Liver (tissue), 8 donors: ENCODE measurements at regions not wholly inside any gene's neighbourhood (a gene's known extent, or its start where the extent isn't known, plus 50 kb on each side); places are given as distances from the start of the nearest gene placed in this dataset.

Source experiments
- DNase-seq: peaks from one replicate; pipeline ENCODE4 v3.0.0-alpha.2; 2017; ENCODE audit warnings: low spot score
- H3K27ac ChIP-seq, 2 donors: one replicate each; pipeline ENCODE4 v1.7.0; 2013; ENCODE audit warnings: inconsistent platforms in 2 of 2, low read length in 2 of 2, control low read depth in 1 of 2, low read depth in 1 of 2, mild to moderate bottlenecking in 1 of 2
- H3K27me3 ChIP-seq, 4 donors: one replicate each; pipeline versions ENCODE4 v1.6.1 to v1.7.0; 2013; ENCODE audit warnings: low read length in 3 of 4, inconsistent platforms in 1 of 4, mild to moderate bottlenecking in 1 of 4, moderate library complexity in 1 of 4; ENCODE audit not compliant: control insufficient read depth in 4 of 4, insufficient read depth in 4 of 4
- H3K36me3 ChIP-seq, 4 donors: one replicate each; pipeline versions ENCODE4 v1.6.1 to v1.7.0; 2013; ENCODE audit warnings: low read length in 3 of 4, mild to moderate bottlenecking in 3 of 4, low read depth in 1 of 4, moderate library complexity in 1 of 4; ENCODE audit not compliant: control insufficient read depth in 4 of 4, insufficient read depth in 3 of 4
- H3K4me1 ChIP-seq, 4 donors: one replicate each; pipeline versions ENCODE4 v1.6.1 to v1.7.0; 2013; ENCODE audit warnings: low read length in 3 of 4, mild to moderate bottlenecking in 3 of 4, moderate library complexity in 1 of 4; ENCODE audit not compliant: control insufficient read depth in 4 of 4, insufficient read depth in 4 of 4
- H3K4me3 ChIP-seq, 3 donors: one replicate each; pipeline versions ENCODE4 v1.6.1 to v1.7.0; 2013; ENCODE audit warnings: low read length in 3 of 3, control low read depth in 1 of 3, low read depth in 1 of 3, mild to moderate bottlenecking in 1 of 3
- H3K9ac ChIP-seq, 2 donors: one replicate each; pipeline ENCODE4 v1.7.0; 2013; ENCODE audit warnings: low read length in 2 of 2, mild to moderate bottlenecking in 2 of 2, moderate library complexity in 2 of 2, control low read depth in 1 of 2, low read depth in 1 of 2
- H3K9me3 ChIP-seq, 4 donors: one replicate each; pipeline versions ENCODE4 v1.6.1 to v1.7.0; 2013; ENCODE audit warnings: low read length in 3 of 4; ENCODE audit not compliant: control insufficient read depth in 4 of 4
- EGR1 ChIP-seq, 2 donors: IDR thresholded peaks; 2 replicates each; pipeline ENCODE4 v1.6.1; 2016 to 2018; ENCODE audit warnings: antibody characterized with exemption in 2 of 2, low read depth in 2 of 2
- FOXA1 ChIP-seq: IDR thresholded peaks from 2 replicates; pipeline ENCODE4 v1.6.1; 2016; ENCODE audit warnings: antibody characterized with exemption
- FOXA2 ChIP-seq: IDR thresholded peaks from 2 replicates; pipeline ENCODE4 v1.6.1; 2016; ENCODE audit warnings: antibody characterized with exemption
- GABPA ChIP-seq, 2 donors: IDR thresholded peaks in 1 of 2; conservative IDR thresholded peaks in 1 of 2; 2 replicates each; pipeline ENCODE4 v1.6.1; 2016; ENCODE audit warnings: antibody characterized with exemption in 2 of 2, mild to moderate bottlenecking in 1 of 2, moderate library complexity in 1 of 2
- HNF4A ChIP-seq, 2 donors: conservative IDR thresholded peaks; 2 replicates each; pipeline ENCODE4 v1.6.1; 2016; ENCODE audit warnings: antibody characterized with exemption in 2 of 2, mild to moderate bottlenecking in 2 of 2
- HNF4G ChIP-seq: IDR thresholded peaks from 2 replicates; pipeline ENCODE4 v1.6.1; 2016; ENCODE audit warnings: antibody characterized with exemption
- JUND ChIP-seq, 2 donors: IDR thresholded peaks; 2 replicates each; pipeline ENCODE4 v1.6.1; 2016; ENCODE audit warnings: antibody characterized with exemption in 2 of 2
- NR2F2 ChIP-seq: IDR thresholded peaks from 2 replicates; pipeline ENCODE4 v1.6.1; 2016; ENCODE audit warnings: antibody characterized with exemption
- RAD21 ChIP-seq, 2 donors: IDR thresholded peaks; 2 replicates each; pipeline ENCODE4 v1.6.1; 2016; ENCODE audit warnings: antibody characterized with exemption in 2 of 2, mild to moderate bottlenecking in 2 of 2
- RXRA ChIP-seq, 2 donors: IDR thresholded peaks; 2 replicates each; pipeline ENCODE4 v1.6.1; 2017 to 2018; ENCODE audit warnings: antibody characterized with exemption in 2 of 2, mild to moderate bottlenecking in 1 of 2
- SP1 ChIP-seq: IDR thresholded peaks from 2 replicates; pipeline ENCODE4 v1.6.1; 2018; ENCODE audit warnings: antibody characterized with exemption, mild to moderate bottlenecking
- TAF1 ChIP-seq: conservative IDR thresholded peaks from 2 replicates; pipeline ENCODE4 v1.6.1; 2016; ENCODE audit warnings: antibody characterized with exemption, mild to moderate bottlenecking
- WGBS: extraction: QIAGEN DNeasy Blood & Tissue Kit; methylation state at CpG from one replicate; pipeline ENCODE4 v1.1.7; 2013; 5-methylcytosine and 5-hydroxymethylcytosine counted together
- TF ChIP-seq, protein P1 (sequence below): fragments of 150-350 bp; IDR thresholded peaks from 2 replicates; pipeline ENCODE4 v1.5.1; 2017; ENCODE audit warnings: improper control_type of control experiment, low read depth, low read length; ENCODE audit not compliant: missing input control
- TF ChIP-seq, protein P2 (sequence below): IDR thresholded peaks from 2 replicates; pipeline ENCODE4 v1.6.1; 2016; ENCODE audit warnings: antibody characterized with exemption
- TF ChIP-seq, protein P3 (sequence below): IDR thresholded peaks from 2 replicates; pipeline ENCODE4 v1.6.1; 2016; ENCODE audit warnings: antibody characterized with exemption
- TF ChIP-seq, protein P4 (sequence below): IDR thresholded peaks from 2 replicates; pipeline ENCODE4 v1.6.1; 2016; ENCODE audit warnings: antibody characterized with exemption, mild to moderate bottlenecking
- TF ChIP-seq, protein P5 (sequence below): IDR thresholded peaks from 2 replicates; pipeline ENCODE4 v1.6.1; 2016; ENCODE audit warnings: antibody characterized with exemption
- donor health status: healthy.
- donor health status: healthy.
- donor health status: healthy.
- donor health status: healthy.
- donor health status: healthy.

DNA sequence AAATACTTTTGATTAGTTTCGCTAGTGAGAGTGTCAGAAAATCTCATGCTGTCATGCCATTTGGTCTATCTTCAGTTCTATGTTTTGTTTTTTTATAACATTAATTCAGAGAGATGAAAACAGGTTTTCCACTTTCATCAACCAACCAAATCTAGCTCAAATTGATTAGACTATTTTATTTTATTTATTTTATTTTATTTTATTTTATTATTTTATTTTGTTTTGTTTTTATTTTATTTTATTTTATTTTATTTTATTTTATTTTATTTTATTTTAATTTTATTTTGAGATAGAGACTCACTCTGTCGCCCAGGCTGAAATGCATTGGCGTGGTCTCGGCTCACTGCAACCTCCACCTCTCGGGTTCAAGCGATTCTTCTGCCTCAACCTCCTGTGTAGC lies 1391.0 kb upstream of the ADGRB3 start:
- Histone ChIP-seq H3K9me3 (peaks cover 0 to 2% (median 0%) of the 10 kb centered on the region in 4 donors), H3K9ac (no peak overlapping the region), H3K4me3 (no peak overlapping the region), H3K27ac (no peak overlapping the region), H3K27me3 (no peaks in the 10 kb centered on the region), H3K36me3 (no peaks in the 10 kb centered on the region), H3K4me1 (no peaks in the 10 kb centered on the region)
- TF ChIP-seq SP1 = no peak
- TF ChIP-seq FOXA1 = no peak
- no peak for TF ChIP-seq HNF4A (conservative IDR thresholded peaks at IDR 0.05)
- TF ChIP-seq RXRA (IDR thresholded peaks at IDR 0.05) = no peak
- TF ChIP-seq FOXA2 = no peak
- TF ChIP-seq, protein P1, sequence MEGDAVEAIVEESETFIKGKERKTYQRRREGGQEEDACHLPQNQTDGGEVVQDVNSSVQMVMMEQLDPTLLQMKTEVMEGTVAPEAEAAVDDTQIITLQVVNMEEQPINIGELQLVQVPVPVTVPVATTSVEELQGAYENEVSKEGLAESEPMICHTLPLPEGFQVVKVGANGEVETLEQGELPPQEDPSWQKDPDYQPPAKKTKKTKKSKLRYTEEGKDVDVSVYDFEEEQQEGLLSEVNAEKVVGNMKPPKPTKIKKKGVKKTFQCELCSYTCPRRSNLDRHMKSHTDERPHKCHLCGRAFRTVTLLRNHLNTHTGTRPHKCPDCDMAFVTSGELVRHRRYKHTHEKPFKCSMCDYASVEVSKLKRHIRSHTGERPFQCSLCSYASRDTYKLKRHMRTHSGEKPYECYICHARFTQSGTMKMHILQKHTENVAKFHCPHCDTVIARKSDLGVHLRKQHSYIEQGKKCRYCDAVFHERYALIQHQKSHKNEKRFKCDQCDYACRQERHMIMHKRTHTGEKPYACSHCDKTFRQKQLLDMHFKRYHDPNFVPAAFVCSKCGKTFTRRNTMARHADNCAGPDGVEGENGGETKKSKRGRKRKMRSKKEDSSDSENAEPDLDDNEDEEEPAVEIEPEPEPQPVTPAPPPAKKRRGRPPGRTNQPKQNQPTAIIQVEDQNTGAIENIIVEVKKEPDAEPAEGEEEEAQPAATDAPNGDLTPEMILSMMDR = no peak
- TF ChIP-seq, protein P2, sequence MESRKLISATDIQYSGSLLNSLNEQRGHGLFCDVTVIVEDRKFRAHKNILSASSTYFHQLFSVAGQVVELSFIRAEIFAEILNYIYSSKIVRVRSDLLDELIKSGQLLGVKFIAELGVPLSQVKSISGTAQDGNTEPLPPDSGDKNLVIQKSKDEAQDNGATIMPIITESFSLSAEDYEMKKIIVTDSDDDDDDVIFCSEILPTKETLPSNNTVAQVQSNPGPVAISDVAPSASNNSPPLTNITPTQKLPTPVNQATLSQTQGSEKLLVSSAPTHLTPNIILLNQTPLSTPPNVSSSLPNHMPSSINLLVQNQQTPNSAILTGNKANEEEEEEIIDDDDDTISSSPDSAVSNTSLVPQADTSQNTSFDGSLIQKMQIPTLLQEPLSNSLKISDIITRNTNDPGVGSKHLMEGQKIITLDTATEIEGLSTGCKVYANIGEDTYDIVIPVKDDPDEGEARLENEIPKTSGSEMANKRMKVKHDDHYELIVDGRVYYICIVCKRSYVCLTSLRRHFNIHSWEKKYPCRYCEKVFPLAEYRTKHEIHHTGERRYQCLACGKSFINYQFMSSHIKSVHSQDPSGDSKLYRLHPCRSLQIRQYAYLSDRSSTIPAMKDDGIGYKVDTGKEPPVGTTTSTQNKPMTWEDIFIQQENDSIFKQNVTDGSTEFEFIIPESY = no peak
- TF ChIP-seq, protein P3, sequence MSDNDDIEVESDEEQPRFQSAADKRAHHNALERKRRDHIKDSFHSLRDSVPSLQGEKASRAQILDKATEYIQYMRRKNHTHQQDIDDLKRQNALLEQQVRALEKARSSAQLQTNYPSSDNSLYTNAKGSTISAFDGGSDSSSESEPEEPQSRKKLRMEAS = no peak
- TF ChIP-seq RAD21 (IDR thresholded peaks at IDR 0.05) = no peak
- no peak for TF ChIP-seq NR2F2
- TF ChIP-seq, protein P4, sequence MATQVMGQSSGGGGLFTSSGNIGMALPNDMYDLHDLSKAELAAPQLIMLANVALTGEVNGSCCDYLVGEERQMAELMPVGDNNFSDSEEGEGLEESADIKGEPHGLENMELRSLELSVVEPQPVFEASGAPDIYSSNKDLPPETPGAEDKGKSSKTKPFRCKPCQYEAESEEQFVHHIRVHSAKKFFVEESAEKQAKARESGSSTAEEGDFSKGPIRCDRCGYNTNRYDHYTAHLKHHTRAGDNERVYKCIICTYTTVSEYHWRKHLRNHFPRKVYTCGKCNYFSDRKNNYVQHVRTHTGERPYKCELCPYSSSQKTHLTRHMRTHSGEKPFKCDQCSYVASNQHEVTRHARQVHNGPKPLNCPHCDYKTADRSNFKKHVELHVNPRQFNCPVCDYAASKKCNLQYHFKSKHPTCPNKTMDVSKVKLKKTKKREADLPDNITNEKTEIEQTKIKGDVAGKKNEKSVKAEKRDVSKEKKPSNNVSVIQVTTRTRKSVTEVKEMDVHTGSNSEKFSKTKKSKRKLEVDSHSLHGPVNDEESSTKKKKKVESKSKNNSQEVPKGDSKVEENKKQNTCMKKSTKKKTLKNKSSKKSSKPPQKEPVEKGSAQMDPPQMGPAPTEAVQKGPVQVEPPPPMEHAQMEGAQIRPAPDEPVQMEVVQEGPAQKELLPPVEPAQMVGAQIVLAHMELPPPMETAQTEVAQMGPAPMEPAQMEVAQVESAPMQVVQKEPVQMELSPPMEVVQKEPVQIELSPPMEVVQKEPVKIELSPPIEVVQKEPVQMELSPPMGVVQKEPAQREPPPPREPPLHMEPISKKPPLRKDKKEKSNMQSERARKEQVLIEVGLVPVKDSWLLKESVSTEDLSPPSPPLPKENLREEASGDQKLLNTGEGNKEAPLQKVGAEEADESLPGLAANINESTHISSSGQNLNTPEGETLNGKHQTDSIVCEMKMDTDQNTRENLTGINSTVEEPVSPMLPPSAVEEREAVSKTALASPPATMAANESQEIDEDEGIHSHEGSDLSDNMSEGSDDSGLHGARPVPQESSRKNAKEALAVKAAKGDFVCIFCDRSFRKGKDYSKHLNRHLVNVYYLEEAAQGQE = no peak
- no peak for TF ChIP-seq JUND (IDR thresholded peaks at IDR 0.05)
- TF ChIP-seq, protein P5, sequence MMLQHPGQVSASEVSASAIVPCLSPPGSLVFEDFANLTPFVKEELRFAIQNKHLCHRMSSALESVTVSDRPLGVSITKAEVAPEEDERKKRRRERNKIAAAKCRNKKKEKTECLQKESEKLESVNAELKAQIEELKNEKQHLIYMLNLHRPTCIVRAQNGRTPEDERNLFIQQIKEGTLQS = no peak
- no peak for DNase-seq
- 76% methylated on average over 6 of the region's 6 CpGs for WGBS

DNA sequence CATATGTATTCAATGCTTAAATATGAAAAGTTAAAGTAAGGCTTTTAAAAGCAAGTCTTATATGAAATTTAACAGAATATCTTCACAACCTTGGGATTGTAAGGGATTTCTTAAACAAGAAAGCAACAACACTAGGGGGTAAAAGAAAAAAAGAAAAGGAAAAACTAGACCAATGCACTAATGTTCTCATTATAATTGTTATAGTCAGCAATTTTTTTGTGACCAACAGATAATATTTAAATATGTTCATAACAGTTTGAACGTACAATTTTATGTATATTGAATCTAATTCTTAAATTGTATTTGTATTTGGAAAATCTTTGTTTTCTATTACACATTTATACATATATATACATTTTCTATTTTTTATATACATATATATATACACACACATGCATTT lies 1397.8 kb upstream of the ADGRB3 start:
- no peak overlapping the region for H3K4me3 ChIP-seq
- H3K27ac ChIP-seq = no peak overlapping the region
- H3K4me1 ChIP-seq = no peaks in the 10 kb centered on the region
- WGBS = 58% methylated on average over 1 of the region's 1 CpG
- no peak overlapping the region for H3K9ac ChIP-seq
- no peaks in the 10 kb centered on the region for H3K36me3 ChIP-seq
- no peaks in the 10 kb centered on the region for H3K27me3 ChIP-seq
- DNase-seq = no peak
- H3K9me3 ChIP-seq = peaks cover 0 to 5% (median 0%) of the 10 kb centered on the region in 4 donors
- TF ChIP-seq, protein P5 = no peak
- TF ChIP-seq JUND (IDR thresholded peaks at IDR 0.05) = no peak
- no peak for TF ChIP-seq HNF4G
- TF ChIP-seq, protein P3 = no peak
- no peak for TF ChIP-seq FOXA1
- TF ChIP-seq RAD21 (IDR thresholded peaks at IDR 0.05) = no peak
- TF ChIP-seq, protein P1 = no peak
- TF ChIP-seq TAF1 = no peak
- TF ChIP-seq HNF4A (conservative IDR thresholded peaks at IDR 0.05) = no peak
- TF ChIP-seq EGR1 (IDR thresholded peaks at IDR 0.05; ENCODE audit: low read depth in 2 of 2) = no peak
- TF ChIP-seq GABPA (IDR thresholded peaks at IDR 0.05 in 1 of 2, conservative IDR thresholded peaks at IDR 0.05 in 1 of 2) = no peak
- TF ChIP-seq, protein P2 = no peak
- no peak for TF ChIP-seq RXRA (IDR thresholded peaks at IDR 0.05)
